GM18520 (cell line): ENCODE measurements at regions not wholly inside any gene's neighbourhood (a gene's known extent, or its start where the extent isn't known, plus 50 kb on each side); places are given as distances from the start of the nearest gene placed in this dataset.
"Not testable (repeated sequence)": the region's sequence is repeated elsewhere in the genome, so short reads cannot be mapped to it uniquely, and the experiment has no call there.

ENCODE experiments used
- ATAC-seq: cut with Tn5 transposase; IDR thresholded peaks from one replicate; pipeline ENCODE4 v1.9.1; 2021; ENCODE audit not compliant: unreplicated experiment

DNA sequence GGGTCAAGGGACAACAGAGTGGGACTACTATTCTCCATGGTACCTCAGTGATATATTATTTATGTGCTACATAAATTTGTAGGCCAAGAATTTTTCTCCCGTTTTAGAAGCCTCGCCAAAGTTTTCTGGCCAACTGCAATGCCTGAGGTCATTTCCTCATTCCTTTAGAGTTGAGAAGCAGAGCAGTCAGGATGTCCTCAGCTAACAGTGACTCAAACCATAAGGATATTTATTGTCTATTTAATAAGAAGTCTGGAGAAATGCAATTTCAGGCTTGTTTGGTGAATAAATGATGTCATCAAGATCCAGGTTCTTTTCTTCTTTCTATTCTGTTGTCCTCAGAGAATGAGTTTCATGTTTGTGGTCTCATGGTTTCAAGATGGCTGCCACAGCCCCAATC is 91.0 kb downstream of the ADCYAP1 start:
- ATAC-seq: no peak

DNA sequence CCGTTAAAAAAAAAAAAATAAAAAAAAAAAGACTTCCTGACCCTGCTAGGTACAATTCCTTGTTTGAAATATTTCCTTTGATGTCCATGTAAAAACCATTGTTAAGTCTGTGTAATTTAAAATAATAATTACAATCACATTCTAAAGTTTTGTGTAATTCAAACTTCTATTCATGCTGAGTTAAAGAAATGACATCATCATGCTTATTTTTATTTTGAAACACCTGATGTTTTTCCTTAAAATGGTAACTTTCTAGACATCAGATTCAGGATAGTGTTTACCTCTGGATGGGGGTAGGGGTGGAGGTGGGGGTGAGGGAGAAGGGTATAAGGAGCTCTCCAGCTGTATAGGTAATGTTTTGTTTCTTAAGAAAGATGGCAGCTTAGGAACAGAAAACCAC is 92.8 kb downstream of the ADCYAP1 start:
- ATAC-seq: no peak

- ATAC-seq: no peak
These were observed 94.3 kb downstream of the ADCYAP1 start for GRCh38 chr18:998936-999335.

DNA sequence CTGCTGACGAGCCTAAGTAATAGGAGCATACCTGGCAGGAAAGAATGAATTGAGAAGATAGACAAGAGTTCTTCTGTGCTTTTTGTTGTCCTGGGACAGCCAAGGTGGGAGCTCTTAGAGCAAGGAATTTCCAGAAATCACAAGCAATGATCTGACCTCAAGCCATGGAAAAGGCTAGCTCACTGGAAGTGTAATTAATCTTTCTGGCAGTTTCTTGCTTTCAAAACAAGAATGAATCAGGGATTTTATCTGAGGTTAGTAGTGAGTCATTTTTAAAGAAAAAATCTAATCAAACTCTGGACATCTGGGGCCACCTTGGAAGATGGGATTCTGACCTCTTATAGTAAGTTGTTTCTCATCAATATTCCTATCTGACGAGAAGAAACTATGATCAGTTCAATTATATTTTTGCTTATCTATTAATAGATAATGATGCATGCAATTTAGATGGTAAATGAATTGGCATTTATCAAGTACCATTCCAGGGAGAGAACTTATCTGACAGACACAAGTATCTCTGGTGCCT is 98.0 kb downstream of the ADCYAP1 start:
- no peak for ATAC-seq

DNA sequence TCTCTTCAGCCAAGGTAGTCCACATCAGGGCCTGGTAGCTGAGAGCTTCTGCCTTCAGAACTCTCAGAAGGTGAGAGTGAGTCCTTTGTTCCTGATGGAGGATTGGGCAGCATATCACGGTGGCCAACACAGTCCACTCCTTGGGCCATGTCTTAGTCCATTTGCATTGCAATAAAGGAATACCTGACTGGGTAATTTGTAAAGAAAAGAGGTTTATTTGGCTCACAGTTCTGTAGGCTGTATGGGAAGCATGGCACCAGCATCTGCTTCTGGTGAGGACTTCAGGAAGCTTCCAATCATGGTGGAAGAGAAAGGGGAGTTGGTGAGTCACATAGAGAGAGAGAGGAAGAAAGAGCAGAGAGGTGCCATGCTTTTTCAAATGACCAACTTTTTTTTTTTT is 98.8 kb downstream of the ADCYAP1 start:
- ATAC-seq: no peak

- ATAC-seq: no peak
These were observed 101.6 kb downstream of the ADCYAP1 start for GRCh38 chr18:1006304-1006703.

DNA sequence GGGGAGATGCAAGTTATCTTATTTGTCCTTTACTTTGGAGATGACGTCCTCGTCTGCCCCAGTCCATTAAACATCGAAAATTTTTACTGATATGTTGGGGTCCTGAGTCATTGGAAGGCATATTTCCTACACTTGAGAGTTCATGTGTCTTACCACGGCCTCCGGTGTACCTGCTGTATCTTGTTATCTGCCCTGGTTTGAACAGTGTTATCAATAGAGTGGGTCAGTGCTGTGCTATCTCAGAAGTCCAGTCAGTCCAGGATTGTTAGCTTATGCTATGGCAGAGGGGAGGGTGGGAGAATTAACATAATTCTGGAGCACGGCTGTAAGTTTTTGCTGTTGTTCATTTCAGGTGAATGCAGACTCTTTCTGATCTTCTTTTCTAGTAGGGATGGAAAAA is 102.3 kb downstream of the ADCYAP1 start:
- no peak for ATAC-seq

DNA sequence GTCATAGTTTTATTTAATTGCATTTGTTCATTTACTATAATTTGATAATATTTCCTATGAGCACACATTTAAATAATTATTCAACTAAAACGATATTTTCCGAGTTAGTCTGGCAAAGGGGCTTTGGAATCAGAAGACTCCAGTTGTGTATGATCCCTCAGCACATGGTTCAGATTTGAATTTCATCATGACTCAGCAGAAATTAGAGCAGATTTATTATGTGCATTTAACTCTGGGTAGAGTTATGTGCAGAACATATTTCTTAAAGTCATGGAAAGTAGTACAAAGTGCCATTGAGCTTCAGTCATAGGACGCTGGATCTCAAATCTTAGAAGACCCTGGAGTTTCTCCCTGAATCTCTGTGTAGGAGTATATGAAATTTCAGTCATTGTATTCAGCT is 106.7 kb downstream of the ADCYAP1 start:
- no peak for ATAC-seq

DNA sequence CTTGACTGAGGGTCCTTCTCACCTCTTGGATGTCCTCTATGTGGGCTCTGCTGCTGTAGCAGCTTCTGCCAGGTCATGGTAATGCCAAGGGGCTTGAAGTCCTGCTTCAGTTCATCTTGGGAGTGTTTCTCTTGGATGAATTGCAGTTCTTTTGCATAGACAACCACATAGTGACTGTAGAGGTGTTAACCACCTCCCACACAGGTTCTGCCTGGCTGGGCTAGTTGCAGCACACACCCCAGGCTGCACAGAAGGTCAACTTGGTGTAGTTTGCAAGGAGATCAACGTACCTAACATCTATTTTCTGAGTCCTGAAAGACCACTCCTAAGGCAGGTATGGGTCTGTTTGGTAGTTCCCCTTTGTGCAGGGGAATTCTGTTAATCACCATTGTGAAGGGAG is 108.1 kb downstream of the ADCYAP1 start:
- ATAC-seq: no peak

DNA sequence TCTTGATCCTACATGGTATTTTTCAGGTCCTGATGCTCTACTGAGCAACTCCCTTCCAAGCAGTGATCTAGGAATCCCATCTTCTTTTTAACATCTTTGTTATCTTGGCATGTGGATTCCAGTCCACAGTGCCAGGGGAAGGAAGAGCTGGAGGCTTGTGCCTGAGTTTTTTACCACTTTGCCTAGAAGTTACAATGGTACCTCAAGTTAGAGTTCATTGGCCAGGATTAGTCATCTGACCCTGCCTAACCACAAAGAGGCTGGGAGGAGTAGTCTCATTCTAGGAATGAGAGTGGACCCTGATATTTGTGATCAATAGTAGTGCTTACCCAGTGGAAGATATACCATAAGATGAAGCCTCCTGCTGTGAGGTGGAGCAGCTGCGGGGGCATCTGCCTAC is 109.3 kb downstream of the ADCYAP1 start:
- ATAC-seq: no peak

DNA sequence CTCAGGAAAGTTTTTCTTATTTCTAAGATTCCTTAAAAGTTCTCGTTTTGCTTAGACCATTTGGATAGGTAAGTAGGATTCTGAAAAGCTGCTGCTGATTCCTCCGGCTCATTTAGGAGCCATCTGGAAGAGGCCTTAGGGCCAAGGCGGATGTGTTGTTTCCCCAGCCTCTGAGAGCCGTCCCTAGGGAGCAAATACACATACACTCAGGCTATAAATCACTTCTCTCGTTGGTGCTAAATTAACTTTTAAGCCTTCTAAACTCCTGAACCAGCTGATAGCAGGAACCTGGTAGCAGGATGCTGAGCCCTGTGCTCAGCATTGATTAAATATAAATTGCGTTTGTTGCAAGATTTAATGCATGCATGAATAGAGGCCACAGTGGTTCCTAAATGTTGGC is 109.8 kb downstream of the ADCYAP1 start:
- no peak for ATAC-seq

- ATAC-seq: no peak
These were observed 110.4 kb downstream of the ADCYAP1 start for GRCh38 chr18:1014951-1015624.

DNA sequence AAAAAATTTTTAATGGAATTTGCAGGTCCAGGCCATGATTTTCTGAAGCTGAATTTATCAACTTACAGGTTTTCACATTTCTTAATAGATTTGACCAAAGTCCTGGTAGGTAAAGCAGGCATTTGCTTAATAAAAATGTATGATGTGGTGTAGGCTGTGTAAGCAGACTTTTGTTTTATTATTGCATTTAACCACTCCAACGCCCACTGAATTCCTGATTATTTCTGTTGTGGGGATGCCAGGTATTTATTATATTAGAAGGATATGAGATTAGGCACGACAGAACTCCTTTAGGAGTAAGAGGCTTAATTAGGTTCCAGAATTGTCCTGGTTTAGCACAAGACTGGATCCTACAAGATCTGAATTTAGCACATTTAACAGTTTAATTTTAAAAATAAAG is 111.1 kb downstream of the ADCYAP1 start:
- ATAC-seq: no peak

DNA sequence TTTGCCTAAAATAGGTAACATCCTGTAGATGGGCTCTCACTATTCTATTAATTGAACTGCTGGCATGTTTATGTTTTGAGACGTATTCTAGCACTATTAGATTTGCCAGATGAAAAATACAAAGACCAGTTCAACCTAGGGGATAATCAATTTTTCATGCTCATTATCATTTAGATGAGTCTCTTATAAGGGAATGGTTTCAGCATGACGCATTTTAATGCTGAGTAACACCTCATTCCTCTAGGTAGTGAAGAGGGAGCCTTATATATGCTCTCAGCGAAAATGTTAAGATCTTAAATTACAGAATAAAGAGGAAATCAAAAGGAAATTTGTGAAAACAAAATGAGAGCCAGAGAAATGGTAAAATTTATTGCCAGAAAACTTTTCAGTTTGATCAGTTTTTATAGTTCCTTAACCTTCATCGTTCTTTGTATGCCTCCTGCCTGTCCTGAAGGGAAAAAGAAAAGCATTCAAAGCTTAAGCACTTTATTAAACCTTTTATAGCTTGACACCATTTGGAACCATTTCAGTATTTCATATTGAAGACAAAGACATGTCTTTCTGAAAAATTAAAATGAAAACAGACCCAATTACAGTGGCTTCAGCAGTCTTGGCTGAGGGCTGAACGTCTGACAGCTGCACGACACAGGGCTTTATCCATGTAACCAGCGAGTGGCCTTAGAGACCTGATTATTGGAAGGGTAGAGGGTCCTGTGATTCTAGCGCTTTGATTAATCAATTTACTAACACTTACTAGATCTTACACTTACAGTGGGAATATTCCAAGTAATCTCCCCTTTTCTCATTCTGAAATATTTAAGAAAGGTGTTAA is 112.8 kb downstream of the ADCYAP1 start:
- no peak for ATAC-seq

DNA sequence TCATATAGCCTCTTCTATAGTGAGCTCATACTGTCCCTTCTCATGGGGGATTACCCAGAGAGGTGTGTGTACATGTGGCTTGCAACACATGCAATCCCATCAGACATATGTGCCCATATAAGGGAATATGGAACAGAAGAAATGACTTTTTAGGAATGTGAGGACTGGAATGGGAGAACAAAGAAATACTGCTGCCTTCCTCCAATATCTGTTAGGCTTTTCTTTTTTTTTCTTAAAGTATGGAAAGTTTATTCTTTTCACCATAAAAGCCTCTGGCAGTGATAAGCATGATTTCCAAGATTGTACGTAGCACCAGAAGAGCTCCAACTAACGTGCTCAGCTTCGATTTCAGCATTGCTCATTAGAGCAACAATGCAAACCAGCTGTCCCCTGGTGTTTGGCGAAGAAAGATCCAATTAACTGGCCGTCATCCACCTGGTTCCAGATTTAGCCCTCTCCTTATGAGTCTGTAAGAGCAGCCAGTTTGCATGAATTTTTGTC is 113.6 kb downstream of the ADCYAP1 start:
- ATAC-seq: no peak

DNA sequence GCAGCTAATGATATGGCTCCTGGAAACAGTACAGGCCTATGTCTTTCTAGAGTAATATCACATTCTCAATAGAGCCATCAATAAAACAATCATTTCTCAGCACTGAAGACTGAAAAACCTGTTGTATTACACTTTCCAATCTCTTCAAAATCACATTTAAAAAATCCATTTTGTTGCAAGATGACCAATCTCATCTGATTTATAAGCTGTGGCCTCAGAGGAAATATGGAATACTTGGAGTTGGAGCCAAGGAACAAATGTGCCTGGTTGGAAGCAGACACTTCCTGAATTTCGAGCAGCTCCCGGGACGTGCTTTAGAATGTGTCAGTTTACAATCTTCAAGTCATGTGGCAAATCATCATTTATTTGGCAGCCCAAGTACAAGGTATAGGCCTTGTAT is 114.5 kb downstream of the ADCYAP1 start:
- ATAC-seq: no peak

GRCh38 chr18:1020731-1021344 is 116.2 kb downstream of the ADCYAP1 start:
- ATAC-seq: no peak

DNA sequence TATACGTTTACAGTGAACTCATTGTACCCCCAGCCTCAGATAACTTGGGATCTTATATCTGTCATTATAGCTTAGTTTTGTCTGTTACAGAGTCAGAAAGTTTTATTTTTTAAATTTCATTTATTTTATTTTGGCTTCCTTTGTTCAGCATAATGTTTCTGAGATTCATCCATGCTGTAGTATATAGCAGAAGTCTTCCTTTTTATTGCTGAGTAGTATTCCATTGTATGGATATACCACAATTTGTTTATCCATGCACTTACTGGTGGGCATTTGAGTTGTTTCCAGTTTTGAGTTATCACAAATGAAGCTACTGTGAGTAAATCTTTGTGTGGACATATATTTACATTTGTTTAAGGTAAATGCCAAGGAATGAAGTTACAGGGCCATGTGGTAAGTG is 122.3 kb downstream of the ADCYAP1 start:
- no peak for ATAC-seq

DNA sequence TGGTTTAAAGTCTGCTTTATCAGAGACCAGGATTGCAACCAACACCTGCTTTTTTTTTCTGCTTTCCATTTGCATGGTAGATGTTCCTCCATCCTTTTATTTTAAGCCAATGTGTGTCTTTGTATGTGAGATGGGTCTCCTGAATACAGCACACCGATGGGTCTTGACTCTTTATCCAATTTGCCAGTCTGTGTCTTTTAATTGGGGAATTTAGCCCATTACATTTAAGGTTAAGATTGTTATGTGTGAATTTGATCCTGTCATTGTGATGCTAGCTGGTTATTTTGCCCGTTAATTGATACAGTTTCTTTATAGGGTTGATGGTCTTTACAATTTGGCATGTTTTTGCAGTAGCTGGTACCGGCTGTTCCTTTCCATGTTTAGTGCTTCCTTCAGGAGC is 128.4 kb downstream of the ADCYAP1 start:
- ATAC-seq: not testable (repeated sequence)

DNA sequence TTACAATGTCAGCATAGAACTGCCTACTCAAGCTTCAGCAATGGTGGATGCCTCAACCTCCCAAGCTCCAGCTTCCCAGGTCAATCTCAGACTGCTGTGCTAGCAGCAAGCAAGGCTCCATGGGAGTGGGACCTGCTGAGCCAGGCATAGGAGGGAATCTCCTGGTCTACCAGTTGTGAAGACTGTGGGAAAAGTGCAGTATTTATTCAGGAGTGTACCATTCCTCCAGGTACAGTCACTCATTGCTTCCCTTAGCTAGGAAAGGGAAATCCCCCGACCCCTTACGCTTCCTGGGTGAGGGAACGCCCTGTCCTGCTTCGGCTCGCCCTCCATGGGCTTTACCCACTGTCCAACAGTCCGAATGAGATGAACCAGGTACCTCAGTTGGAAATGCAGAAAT is 130.3 kb downstream of the ADCYAP1 start:
- ATAC-seq: no peak

DNA sequence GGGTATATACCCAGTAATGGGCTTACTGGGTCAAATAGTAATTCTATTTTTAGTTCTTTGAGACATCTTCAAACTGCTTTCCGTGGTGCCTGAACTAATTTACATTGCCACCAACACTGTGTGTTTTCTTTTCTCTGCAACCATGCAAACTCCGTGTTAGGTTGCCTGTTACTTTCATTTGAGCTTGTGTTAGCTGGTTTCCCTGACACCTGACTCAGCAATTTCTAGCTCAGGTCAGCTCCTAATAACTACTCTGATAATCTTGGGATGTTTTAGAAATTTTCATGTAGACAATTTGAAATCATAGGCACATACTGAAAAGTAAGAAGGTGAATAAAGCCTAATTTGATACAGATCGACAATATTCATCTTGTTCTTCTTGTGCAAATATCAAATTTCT is 132.3 kb downstream of the ADCYAP1 start:
- no peak for ATAC-seq

GRCh38 chr18:1037776-1038175 is 133.1 kb downstream of the ADCYAP1 start:
- ATAC-seq: no peak
